ENCODE measurements at regions not wholly inside any gene's neighbourhood (a gene's known extent, or its start where the extent isn't known, plus 50 kb on each side); places are given as distances from the start of the nearest gene placed in this dataset.

GRCh38 chr13:105285526-105285925, 1249.9 kb downstream of the EFNB2 start:
- TF ChIP-seq CTCF (IDR thresholded peaks at IDR 0.05; ENCODE audit: borderline replicate concordance) = no peak
- H3K27me3 ChIP-seq (ENCODE audit: low read depth) = no peaks in the 10 kb centered on the region
- H3K36me3 ChIP-seq = no peaks in the 10 kb centered on the region
- intact Hi-C loops (cut with micrococcal nuclease) = no loop called here
- no peak overlapping the region for H3K27ac ChIP-seq (replicated peaks)
- no peaks in the 10 kb centered on the region for H3K4me1 ChIP-seq
- H3K4me3 ChIP-seq = no peak overlapping the region
- H3K9me3 ChIP-seq (replicated peaks) = no peaks in the 10 kb centered on the region
- DNase-seq = no peak

- no peaks in the 10 kb centered on the region for H3K27me3 ChIP-seq (ENCODE audit: low read depth)
- no peak for TF ChIP-seq CTCF (IDR thresholded peaks at IDR 0.05; ENCODE audit: borderline replicate concordance)
- no peaks in the 10 kb centered on the region for H3K36me3 ChIP-seq
- intact Hi-C loops (cut with micrococcal nuclease) = no loop called here
- H3K27ac ChIP-seq (replicated peaks) = no peak overlapping the region
- H3K9me3 ChIP-seq (replicated peaks) = no peaks in the 10 kb centered on the region
- H3K4me1 ChIP-seq = no peaks in the 10 kb centered on the region
- no peak for DNase-seq
- no peak overlapping the region for H3K4me3 ChIP-seq
Measured at GRCh38 chr13:105282406-105283285, 1252.8 kb downstream of the EFNB2 start.

- intact Hi-C loops (cut with micrococcal nuclease) = no loop called here
- no peak for TF ChIP-seq CTCF (IDR thresholded peaks at IDR 0.05; ENCODE audit: borderline replicate concordance)
- H3K4me3 ChIP-seq = no peak overlapping the region
- H3K36me3 ChIP-seq = no peaks in the 10 kb centered on the region
- H3K9me3 ChIP-seq (replicated peaks) = no peaks in the 10 kb centered on the region
- DNase-seq = no peak
- no peaks in the 10 kb centered on the region for H3K4me1 ChIP-seq
- H3K27ac ChIP-seq (replicated peaks) = no peak overlapping the region
- no peaks in the 10 kb centered on the region for H3K27me3 ChIP-seq (ENCODE audit: low read depth)
Measured at GRCh38 chr13:105278943-105279381, 1256.5 kb downstream of the EFNB2 start.

- Histone ChIP-seq H3K9me3 (replicated peaks) (no peaks in the 10 kb centered on the region), H3K36me3 (no peaks in the 10 kb centered on the region), H3K4me3 (no peak overlapping the region), H3K27ac (replicated peaks) (no peak overlapping the region), H3K27me3 (ENCODE audit: low read depth) (no peaks in the 10 kb centered on the region), H3K4me1 (no peaks in the 10 kb centered on the region)
- no peak for DNase-seq
- intact Hi-C loops (cut with micrococcal nuclease) = no loop called here
- no peak for TF ChIP-seq CTCF (IDR thresholded peaks at IDR 0.05; ENCODE audit: borderline replicate concordance)
Measured at GRCh38 chr13:105276571-105276970, 1258.9 kb downstream of the EFNB2 start.

GRCh38 chr13:105273665-105274222, 1261.7 kb downstream of the EFNB2 start:
- DNase-seq = no peak
- H3K9me3 ChIP-seq (replicated peaks) = no peaks in the 10 kb centered on the region
- H3K27ac ChIP-seq (replicated peaks) = no peak overlapping the region
- no peaks in the 10 kb centered on the region for H3K4me1 ChIP-seq
- TF ChIP-seq CTCF (IDR thresholded peaks at IDR 0.05; ENCODE audit: borderline replicate concordance) = no peak
- intact Hi-C loops (cut with micrococcal nuclease) = no loop called here
- H3K36me3 ChIP-seq = no peaks in the 10 kb centered on the region
- H3K4me3 ChIP-seq = no peak overlapping the region
- H3K27me3 ChIP-seq (ENCODE audit: low read depth) = no peaks in the 10 kb centered on the region
